AG04450 (cell line): ENCODE measurements at regions not wholly inside any gene's neighbourhood (a gene's known extent, or its start where the extent isn't known, plus 50 kb on each side); places are given as distances from the start of the nearest gene placed in this dataset.

Source experiments
- CTCF ChIA-PET: fragments of 300-600, 350-600 bp; formaldehyde crosslinking; extraction: SDS; loops from one replicate; lab custom pipeline; 2022; ENCODE audit warnings: antibody characterized with exemption, inconsistent platforms; lab: Charles Lee
- POLR2A ChIA-PET: fragments of 350-600 bp; formaldehyde crosslinking; extraction: SDS; loops from one replicate; lab custom pipeline; 2021; ENCODE audit warnings: antibody characterized with exemption, inconsistent platforms; lab: Yijun Ruan, JAX
- DNase-seq: peaks from one replicate; pipeline ENCODE4 v3.0.0-alpha.2; 2011; ENCODE audit warnings: low read depth, low spot score
- H3K27ac ChIP-seq: one replicate; pipeline ENCODE4 v1.5.1; 2012; ENCODE audit warnings: low read depth, low read length, control low read depth
- H3K27me3 ChIP-seq: one replicate; pipeline ENCODE4 v1.6.0; 2012; ENCODE audit warnings: low read length; ENCODE audit not compliant: control insufficient read depth, insufficient read depth
- H3K4me3 ChIP-seq: 2 replicates; pipeline ENCODE4 v1.5.1; 2011; ENCODE audit warnings: mild to moderate bottlenecking, low read depth, low read length, control low read depth
- H3K9me3 ChIP-seq: 2 replicates; pipeline ENCODE4 v1.5.1; 2012; ENCODE audit warnings: low read length; ENCODE audit not compliant: control insufficient read depth, insufficient read depth
- CTCF ChIP-seq: IDR thresholded peaks from 2 replicates; pipeline ENCODE4 v1.5.1; 2011; ENCODE audit warnings: low read depth, low read length, control low read depth, inconsistent platforms

GRCh38 chr11:134638796-134639430, 226.9 kb upstream of the B3GAT1 start:
- Histone ChIP-seq H3K27me3 (no peaks in the 10 kb centered on the region), H3K27ac (no peak overlapping the region), H3K4me3 (no peak overlapping the region), H3K9me3 (peaks cover 78% of the 10 kb centered on the region)
- CTCF ChIA-PET: no interaction called here
- POLR2A ChIA-PET: no interaction called here
- no peak for DNase-seq
- TF ChIP-seq CTCF: no peak

- peaks cover 76% of the 10 kb centered on the region for H3K9me3 ChIP-seq
- no peak for DNase-seq
- no peaks in the 10 kb centered on the region for H3K27me3 ChIP-seq
- ChIA-PET CTCF (no interaction called here), POLR2A (no interaction called here)
- H3K4me3 ChIP-seq: no peak overlapping the region
- H3K27ac ChIP-seq: no peak overlapping the region
- TF ChIP-seq CTCF: no peak
These were observed 225.3 kb upstream of the B3GAT1 start for GRCh38 chr11:134637091-134638015.

- Histone ChIP-seq H3K27ac (no peak overlapping the region), H3K4me3 (no peak overlapping the region), H3K27me3 (no peaks in the 10 kb centered on the region), H3K9me3 (peaks cover 76% of the 10 kb centered on the region)
- POLR2A ChIA-PET: no interaction called here
- CTCF ChIA-PET: no interaction called here
- TF ChIP-seq CTCF: no peak
- DNase-seq: no peak
These were observed 224.0 kb upstream of the B3GAT1 start for GRCh38 chr11:134636071-134636470.

GRCh38 chr11:134634897-134635831, 223.1 kb upstream of the B3GAT1 start:
- Histone ChIP-seq H3K9me3 (peaks cover 70% of the 10 kb centered on the region), H3K27me3 (no peaks in the 10 kb centered on the region), H3K4me3 (no peak overlapping the region), H3K27ac (no peak overlapping the region)
- no peak for TF ChIP-seq CTCF
- DNase-seq: no peak
- POLR2A ChIA-PET: no interaction called here
- CTCF ChIA-PET: no interaction called here
